GM23248 (cell line): ENCODE measurements at regions not wholly inside any gene's neighbourhood (a gene's known extent, or its start where the extent isn't known, plus 50 kb on each side); places are given as distances from the start of the nearest gene placed in this dataset.

Experiments used
- EZH2 ChIP-seq: fragments of 200-600 bp; sonication (generic); IDR thresholded peaks from 2 replicates; pipeline ENCODE4 v1.6.1; 2018; ENCODE audit warnings: antibody characterized with exemption, mild to moderate bottlenecking; ENCODE audit not compliant: insufficient read depth, poor library complexity, severe bottlenecking
- EZH2phosphoT487 ChIP-seq: fragments of 200-600 bp; sonication (generic); IDR thresholded peaks from 2 replicates; pipeline ENCODE4 v1.6.1; 2018; ENCODE audit warnings: antibody characterized with exemption, moderate library complexity, mild to moderate bottlenecking, low read depth; ENCODE audit not compliant: insufficient read depth

GRCh38 chr2:37792366-37792765 is 120.9 kb upstream of the CDC42EP3 start:
- no peak for TF ChIP-seq EZH2phosphoT487
- no peak for TF ChIP-seq EZH2
